Superior temporal gyrus (tissue), 1 donor: ENCODE measurements at regions not wholly inside any gene's neighbourhood (a gene's known extent, or its start where the extent isn't known, plus 50 kb on each side); places are given as distances from the start of the nearest gene placed in this dataset.
A peak's percentile ranks its signal among the peaks of the same experiment; 100 is the strongest.
"Not testable (repeated sequence)": the region's sequence is repeated elsewhere in the genome, so short reads cannot be mapped to it uniquely, and the experiment has no call there.

Experiments used
- DNase-seq: peaks from one replicate; pipeline ENCODE4 v3.0.0-alpha.2; 2016; ENCODE audit errors: extremely low spot score

DNA sequence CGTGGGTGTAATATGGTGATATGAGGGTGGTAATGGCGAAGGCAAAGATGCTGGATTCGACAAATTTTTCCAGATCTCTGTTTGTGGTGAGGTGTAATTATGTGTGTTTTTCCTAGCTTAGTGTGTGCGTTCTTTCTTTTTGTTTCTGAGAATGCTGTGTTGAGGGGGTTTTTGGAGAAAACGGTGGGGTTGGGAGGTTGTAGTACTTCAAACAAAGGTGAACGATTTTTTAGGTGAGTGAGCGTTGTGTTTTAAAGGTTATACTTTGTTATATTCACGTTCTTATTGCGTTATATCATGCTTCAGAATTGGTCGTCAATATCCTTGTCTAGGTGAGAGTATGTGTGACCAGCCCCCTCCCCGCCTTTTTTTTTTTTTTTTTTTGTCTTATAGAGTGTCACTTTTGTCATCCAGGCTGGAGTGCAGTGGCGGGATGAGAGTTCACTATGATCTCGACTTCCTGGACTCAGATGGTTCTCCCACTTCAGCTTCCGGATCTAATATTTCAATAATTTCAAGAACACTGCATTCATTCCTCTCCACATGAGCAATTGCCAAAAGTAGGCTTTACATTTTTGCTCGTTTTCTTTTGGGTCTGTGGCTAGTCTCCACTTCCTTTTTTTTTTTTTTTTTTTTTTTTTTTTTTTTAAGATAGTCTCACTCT lies 82.2 kb upstream of the RNU2-1 start:
- DNase-seq, result no peak

DNA sequence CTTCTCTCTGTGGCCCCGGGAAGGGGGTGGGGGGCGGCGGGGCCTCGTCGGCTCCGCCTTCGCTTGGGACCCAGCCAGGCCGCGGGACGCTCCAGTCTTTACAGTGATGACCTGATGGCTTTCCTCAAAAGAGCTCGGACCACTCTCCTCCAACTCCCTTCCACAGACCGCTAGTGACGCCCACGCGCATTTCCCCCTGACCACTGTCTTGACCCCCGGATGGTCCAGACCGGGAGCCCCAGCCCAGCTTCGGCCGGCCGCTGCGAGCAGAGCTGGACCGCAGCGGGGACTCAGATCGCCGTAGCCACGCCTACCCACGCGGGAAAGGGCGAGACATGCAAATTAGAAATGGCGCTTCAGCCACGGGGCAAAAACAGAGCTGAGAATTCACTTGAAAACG lies 81.6 kb upstream of the RNU2-1 start:
- DNase-seq, result no peak

DNA sequence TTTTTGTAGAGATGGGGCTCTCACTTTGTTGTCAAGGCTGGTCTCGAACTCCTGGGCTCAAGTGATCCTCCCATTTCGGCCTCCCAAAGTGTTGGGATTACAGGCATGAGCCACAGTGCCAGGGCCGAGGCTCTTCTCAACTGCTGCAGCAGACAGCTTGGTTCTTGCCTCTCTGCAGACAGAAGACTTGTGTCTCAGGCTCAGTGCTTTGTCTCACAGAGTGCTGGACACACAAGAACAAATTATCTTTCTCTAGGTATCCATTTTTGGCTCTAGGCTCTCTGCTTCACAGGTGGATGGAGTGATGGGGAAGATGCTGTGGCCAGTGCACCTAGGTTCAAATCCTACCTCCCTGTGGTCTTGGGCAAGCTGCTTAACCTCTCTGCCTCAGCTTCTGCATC lies 80.8 kb upstream of the RNU2-1 start:
- DNase-seq, result no peak

- DNase-seq, result no peak
These were observed 78.2 kb upstream of the RNU2-1 start for GRCh38 chr17:43312011-43312410.

- DNase-seq, result no peak
These were observed 75.9 kb upstream of the RNU2-1 start for GRCh38 chr17:43309505-43310332.

- DNase-seq, result peak; percentile 80
These were observed 75.2 kb upstream of the RNU2-1 start for GRCh38 chr17:43308999-43309398.

GRCh38 chr17:43304792-43305191 lies 71.0 kb upstream of the RNU2-1 start:
- DNase-seq, result not testable (repeated sequence)

- not testable (repeated sequence) for DNase-seq
These were observed 69.3 kb upstream of the RNU2-1 start for GRCh38 chr17:43303049-43303448.

DNA sequence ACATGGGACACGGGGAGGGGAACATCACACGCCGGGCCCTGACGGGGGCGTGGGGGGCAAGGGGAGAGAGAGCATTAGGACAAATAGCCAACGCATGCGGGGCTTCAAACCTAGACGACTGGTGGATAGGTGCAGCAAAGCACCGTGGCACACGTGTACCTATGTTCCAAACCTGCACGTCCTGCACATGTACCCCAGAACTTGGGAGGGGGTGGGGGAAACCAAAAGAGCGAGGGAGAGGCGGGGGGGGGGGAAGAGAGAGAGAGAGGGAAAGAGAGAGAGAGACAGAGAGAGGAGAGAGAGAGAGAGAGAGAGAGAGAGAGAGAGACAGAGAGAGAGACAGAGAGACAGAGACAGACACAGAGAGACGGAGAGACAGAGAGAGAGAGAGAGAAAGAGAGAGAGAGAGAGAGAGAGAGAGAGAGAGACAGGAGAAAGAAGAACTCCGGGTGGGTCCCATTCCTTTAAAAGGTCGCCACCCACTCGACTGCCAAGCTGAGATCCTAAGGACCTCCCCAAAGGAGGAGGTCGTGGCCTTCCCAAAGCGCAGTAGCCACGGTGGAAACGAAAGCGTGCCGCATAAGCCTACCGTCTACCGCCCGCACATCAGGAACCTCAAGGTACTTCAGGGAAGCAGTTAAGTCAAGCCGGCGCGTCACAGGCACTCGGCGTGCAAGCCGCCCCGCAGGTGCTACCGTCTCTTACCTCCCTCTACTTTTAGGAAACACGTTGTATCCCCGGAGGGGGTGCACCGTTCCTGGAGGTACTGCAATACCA lies 65.7 kb upstream of the RNU2-1 start:
- DNase-seq, result not testable (repeated sequence)

DNA sequence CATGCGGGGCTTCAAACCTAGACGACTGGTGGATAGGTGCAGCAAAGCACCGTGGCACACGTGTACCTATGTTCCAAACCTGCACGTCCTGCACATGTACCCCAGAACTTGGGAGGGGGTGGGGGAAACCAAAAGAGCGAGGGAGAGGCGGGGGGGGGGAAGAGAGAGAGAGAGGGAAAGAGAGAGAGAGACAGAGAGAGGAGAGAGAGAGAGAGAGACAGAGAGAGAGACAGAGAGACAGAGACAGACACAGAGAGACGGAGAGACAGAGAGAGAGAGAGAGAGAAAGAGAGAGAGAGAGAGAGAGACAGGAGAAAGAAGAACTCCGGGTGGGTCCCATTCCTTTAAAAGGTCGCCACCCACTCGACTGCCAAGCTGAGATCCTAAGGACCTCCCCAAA lies 55.9 kb upstream of the RNU2-1 start:
- not testable (repeated sequence) for DNase-seq

DNA sequence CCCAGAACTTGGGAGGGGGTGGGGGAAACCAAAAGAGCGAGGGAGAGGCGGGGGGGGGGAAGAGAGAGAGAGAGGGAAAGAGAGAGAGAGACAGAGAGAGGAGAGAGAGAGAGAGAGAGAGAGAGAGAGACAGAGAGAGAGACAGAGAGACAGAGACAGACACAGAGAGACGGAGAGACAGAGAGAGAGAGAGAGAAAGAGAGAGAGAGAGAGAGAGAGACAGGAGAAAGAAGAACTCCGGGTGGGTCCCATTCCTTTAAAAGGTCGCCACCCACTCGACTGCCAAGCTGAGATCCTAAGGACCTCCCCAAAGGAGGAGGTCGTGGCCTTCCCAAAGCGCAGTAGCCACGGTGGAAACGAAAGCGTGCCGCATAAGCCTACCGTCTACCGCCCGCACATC lies 49.8 kb upstream of the RNU2-1 start:
- not testable (repeated sequence) for DNase-seq
